ENCODE measurements at regions not wholly inside any gene's neighbourhood (a gene's known extent, or its start where the extent isn't known, plus 50 kb on each side); places are given as distances from the start of the nearest gene placed in this dataset.

- no peak for DNase-seq
Observed at GRCh38 chr5:125263356-125263755, 516.9 kb upstream of the ZNF608 start.

- no peak for DNase-seq
Observed at GRCh38 chr5:125266106-125266505, 519.7 kb upstream of the ZNF608 start.

GRCh38 chr5:125267636-125268248 is 521.3 kb upstream of the ZNF608 start:
- DNase-seq, result no peak

- no peak for DNase-seq
Observed at GRCh38 chr5:125269926-125270325, 523.5 kb upstream of the ZNF608 start.

DNA sequence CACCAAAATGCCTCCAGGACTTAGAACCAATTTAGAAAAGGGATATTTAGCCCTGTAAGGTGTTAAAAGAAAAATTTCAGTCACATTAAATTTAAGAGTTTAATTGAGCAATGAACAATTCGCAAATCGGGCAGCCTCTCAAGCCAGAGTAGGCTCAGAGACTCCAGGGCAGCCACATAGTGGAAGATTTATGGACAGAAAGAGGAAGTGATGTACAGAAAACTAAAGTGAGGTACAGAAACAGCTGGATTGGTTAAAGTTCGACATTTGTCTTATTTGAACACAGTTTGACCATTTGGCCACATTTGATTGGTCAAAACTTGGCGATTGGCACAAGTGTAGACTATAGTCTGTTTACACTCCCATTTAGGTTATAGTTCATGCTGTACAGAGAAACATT is 525.9 kb upstream of the ZNF608 start:
- DNase-seq, result no peak

- no peak for DNase-seq
Observed at GRCh38 chr5:125274211-125274610, 527.8 kb upstream of the ZNF608 start.

DNA sequence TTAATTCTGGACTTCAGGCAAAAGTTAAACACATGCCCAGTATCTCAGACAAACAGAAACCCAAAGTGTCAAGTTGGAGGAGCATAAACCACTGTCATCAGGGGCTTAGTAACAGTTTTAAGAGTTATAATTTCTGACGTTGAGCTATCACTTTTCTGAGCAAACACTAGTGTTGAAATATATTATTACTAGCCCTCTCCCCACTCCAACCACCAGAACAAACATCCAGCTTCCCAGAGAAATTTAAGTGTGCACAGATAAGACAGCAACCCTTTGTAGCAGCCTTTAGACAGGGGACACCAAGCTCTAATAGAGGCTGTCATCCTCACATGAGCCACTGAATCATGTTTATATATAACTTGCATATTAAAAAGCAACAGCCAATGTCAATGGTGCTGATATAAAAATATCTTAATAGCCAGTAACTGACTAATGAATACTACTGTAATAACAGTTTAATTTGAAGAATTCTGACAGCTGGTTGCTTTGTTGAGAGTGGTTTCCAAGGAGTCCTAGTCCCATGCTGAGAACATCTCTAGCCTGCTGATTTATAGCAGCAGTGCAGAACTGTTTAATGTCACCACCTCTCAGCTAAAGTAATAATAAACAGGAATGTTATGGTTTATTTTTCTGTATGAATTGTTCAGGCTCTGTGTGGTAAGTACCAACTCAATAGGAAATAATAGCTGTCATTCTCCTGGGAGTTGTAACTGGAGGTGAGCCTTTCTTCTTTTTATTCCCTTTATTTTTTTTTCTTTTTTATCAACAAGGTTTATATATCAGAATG is 528.7 kb upstream of the ZNF608 start:
- no peak for DNase-seq

DNA sequence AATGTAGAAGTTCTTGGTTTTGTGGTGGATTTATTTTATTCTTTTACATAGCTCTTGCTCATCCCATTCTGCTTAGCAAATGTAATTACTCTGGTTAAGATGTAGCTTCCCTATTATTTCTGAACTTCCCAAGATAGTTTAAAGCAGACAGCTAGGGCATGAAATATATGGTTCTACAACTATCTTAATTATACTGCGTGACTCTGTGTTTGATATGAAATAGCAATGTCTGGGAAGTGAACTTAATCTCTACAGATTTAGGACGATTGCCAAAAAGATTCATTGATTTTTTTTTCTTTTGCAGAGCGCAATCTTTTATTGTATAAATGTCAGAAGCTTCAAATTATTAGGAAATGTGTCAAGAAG is 529.3 kb upstream of the ZNF608 start:
- no peak for DNase-seq

GRCh38 chr5:125276096-125276495 is 529.7 kb upstream of the ZNF608 start:
- DNase-seq, result no peak

GRCh38 chr5:125277494-125278154 is 531.2 kb upstream of the ZNF608 start:
- peak in 1 of 2 experiments; percentile 24 for DNase-seq

DNA sequence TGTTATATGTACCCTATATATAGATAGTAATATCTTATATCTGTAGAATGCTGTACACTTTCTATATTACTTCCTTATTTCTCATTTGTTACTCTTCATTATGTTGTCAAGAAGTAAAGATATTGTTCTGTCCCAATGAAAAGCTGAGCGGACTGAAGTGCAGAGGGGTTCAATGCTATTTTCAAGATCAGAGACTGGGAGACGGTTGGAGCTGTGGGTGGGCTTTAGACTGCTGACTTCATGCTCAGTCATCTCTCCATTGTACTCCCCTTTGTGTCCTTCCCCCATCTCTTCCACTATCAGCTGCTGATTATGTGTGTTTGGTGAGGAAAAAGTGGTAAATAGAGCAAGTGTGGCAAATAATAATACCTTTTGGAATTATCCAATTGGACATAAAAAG is 532.3 kb upstream of the ZNF608 start:
- no peak for DNase-seq

DNA sequence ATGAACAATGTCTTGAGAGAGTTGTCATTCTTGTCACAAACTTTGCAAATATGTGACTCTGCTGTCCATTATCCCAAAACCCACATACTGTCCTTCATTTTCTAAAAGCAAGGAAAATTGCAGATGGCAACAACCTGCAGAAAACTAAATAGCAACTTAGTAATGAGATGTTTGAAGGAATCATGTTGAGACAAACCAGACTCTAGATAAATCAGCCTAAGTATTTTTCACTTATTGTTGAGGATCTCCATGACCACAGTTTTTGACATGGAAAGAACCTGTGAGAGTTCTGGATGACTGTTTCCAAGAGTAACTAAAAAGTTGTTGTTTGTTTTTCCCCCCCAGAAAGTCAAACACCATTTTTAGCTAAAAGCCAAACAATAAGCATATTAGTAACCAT is 535.2 kb upstream of the ZNF608 start:
- DNase-seq, result no peak

- DNase-seq, result no peak
Observed at GRCh38 chr5:125283372-125283771, 536.9 kb upstream of the ZNF608 start.

DNA sequence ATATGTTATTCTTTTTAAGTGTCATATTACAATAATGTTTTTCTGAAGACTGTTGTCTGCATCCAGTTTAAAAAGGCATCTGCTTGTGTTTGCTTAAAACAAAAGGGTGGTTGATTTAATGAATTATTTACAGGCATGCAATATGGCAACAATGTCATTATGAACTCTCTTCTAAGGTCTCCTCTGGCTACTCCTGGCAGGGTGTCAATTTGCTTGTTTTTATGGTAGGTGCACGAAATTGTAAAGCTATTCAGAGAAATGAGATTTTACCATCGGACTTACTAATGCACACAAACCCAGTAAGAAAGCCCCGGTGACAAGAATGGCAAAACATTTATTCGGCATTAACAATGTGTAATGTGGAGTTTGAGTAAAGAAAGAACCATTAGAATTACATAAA is 539.8 kb upstream of the ZNF608 start:
- no peak for DNase-seq

DNA sequence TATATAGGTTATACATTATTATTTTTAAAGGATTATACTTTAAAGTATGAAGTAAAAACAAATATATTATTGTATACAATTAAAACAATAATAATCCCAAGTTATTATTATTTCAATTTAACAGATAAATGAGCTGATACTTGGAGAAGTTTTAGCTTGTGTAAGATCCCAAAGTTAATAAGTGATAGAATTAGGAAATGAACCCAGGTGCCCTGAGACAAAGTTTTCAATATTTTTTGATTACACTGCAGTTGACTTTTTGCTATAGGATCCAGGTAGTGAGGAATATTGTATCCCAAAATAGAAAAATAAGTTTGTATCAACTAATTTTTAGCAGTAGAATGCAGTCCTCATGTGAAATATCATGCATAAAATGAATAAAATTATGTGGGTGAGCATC is 543.2 kb upstream of the ZNF608 start:
- DNase-seq, result no peak

DNA sequence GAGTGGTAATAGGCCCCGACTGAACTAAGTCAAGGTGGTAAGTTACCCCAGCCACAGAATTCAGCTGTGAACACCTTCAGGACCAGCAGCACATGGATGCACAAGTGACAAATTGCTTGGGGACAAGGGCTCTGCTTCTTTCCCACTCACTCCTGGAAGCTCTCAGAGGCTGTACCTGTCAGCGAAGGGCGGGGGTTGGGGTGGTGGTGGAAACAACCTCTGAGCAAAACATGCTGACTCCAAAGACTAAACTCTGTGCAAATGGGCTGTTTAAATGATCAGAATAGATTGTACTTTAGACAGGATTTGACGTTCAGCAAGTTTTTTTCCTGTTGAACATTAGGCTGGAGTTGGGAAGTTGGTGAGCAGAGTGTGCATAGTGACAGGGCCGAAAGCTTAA is 544.5 kb upstream of the ZNF608 start:
- DNase-seq, result no peak

GRCh38 chr5:125291447-125291846 is 545.0 kb upstream of the ZNF608 start:
- DNase-seq, result no peak

DNA sequence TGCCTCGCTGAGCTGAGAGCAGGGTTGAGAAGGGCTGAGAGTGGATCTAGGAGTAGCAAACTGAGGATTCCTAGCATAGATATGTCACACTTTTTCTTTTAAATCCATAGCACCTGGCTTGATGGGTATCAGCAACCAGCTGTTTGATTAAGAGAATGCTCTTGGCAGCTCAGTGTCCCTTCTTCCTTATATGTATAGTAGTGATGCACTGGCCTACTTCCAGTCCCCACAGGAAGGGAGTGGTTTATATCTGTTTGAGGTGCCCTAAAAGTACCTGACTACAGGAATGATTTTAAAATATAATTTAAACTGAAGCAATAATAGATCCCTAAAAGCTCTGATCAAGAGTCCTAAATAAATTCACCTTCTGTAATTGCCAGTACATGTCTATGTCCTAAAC is 546.8 kb upstream of the ZNF608 start:
- DNase-seq, result no peak

GRCh38 chr5:125293726-125294125 is 547.3 kb upstream of the ZNF608 start:
- DNase-seq, result no peak

GRCh38 chr5:125294844-125295243 is 548.4 kb upstream of the ZNF608 start:
- no peak for DNase-seq

GRCh38 chr5:125295405-125295872 is 549.0 kb upstream of the ZNF608 start:
- DNase-seq, result no peak

DNA sequence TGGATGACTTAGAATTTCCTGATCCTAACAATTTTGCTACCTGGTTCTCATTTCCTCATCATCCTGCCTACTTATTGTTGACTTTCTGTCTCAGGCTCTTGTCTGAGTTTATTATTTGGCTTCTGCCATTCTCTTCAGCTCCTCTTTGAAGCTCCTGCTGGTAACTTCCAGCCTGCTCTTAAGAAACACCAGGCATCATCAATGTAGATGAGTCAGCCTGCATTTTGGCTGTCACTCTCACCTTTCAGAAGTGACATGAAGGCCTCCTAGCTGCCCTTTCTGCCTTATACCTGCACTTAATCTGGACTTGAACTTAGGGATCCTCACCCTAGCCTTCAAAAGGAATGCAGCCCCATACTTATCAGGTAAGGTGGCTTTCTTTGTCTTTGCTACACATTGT is 551.8 kb upstream of the ZNF608 start:
- DNase-seq, result no peak

DNA sequence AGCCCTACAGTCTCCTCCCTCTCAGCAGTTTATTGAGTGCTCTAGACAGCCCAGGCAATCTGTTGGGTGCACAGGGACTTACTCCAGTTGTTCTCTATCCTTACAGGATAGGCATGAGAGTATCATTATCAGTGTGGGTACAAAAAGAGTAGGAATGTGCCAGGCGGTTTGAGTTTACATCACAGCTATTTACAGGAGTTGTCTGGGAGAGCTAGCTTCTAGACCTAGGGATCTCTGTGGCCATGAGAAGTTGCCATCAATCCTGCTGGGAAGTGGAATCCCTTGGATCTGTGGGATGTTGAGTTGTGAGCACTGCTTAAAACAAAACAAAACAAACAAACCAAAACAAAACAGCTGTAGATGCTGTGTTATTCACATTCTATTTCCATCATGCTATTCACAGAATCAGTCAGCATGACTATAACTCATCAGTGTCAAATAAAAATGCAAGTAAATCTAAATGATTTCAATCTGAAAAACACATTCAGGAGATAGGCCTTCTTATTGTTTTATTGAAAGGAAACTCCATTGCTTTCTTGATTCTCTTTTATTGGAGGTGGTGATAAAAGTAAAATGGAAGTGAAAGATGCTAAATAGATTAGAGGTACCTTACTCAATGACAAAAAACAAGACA is 552.4 kb upstream of the ZNF608 start:
- no peak for DNase-seq

GRCh38 chr5:125301711-125302110 is 555.3 kb upstream of the ZNF608 start:
- DNase-seq, result no peak

All from SW 1271 (cell line).